Stimulated activated CD4-positive, alpha-beta T cell treated with anti-CD3 and anti-CD28 coated beads, Interleukin-1b, Interleukin-23, amount 100 ng/mL, for 48 hours (primary cell): ENCODE measurements at regions not wholly inside any gene's neighbourhood (a gene's known extent, or its start where the extent isn't known, plus 50 kb on each side); places are given as distances from the start of the nearest gene placed in this dataset.
"Not testable (repeated sequence)": the region's sequence is repeated elsewhere in the genome, so short reads cannot be mapped to it uniquely, and the experiment has no call there.

ENCODE experiments used
- DNase-seq: peaks from one replicate; pipeline ENCODE4 v3.0.0-alpha.2; 2020

DNA sequence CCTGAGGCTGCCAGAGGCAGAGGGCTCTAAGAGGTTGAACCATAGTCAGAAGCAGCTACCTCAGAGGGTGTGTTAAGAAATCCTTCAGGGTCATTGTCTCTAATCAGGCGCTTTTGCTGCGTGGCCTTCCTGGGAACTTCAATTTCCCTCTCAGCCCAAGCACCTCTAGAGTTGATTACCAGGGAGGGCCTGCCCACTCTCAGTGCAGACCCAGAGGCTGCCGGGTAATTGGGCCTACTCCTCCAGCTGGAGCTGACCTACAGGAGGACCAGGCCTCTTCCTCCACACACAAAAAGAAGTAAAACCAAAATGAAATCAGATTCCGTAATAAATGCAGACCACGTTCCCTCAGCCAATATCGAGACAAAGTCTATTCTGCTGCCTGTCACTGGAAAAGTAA is 305.0 kb upstream of the CCL2 start:
- DNase-seq: no peak

DNA sequence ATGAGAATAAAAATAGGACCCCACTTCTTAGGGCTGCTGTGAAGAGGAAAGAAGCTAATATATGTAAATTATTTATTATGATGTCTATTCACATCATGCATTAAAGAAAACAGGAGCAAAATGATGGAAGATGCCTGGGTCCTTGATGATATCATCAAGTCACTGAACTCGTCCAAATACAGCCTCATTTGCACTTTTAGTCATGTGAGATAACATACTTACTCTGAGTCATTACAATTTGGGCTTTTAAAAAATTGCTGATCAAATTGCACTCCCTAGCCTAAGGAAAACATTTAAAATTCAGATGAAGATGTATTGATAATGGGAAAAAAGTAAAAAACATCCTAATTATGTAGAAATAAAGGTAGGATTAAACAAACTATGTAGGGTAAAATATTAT is 302.7 kb upstream of the CCL2 start:
- DNase-seq: no peak

DNA sequence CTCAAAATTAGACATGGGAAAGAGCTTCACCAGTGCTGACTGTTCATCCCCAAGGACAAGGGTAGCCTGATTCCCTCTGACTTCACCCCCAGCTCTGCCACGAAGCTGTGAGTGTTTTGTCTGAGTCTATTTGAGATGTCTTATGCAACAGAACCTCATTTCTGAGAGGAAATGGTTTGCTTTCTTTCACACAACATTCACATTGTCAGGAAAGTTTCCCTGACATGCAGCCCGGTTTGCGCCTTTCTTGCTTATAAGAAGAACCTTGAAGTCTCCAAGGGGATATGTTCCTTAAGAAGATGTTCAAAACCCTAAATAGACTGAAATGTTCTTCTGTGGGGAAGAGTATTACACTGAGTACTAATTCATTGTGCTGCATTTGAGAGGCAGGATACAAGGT is 300.5 kb upstream of the CCL2 start:
- no peak for DNase-seq

DNA sequence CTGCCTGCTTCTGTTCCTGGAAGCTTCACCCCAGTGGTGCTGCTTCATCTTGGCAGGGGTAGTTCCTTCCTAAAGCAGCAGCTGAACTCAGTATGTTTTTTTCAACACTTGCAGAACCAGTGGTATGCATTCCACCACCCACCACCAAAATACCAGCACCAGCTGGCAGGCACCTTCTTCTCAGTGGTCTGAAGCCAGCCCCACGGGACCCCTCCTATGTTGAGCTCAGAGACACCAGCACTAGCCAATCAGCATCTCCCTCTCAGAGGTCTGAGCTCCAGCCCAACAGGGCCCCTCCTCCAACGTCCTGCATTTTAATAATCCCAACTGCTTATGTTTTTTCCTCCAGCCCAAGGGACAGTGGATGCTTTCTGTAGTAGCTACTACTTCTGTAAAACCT is 299.6 kb upstream of the CCL2 start:
- no peak for DNase-seq

DNA sequence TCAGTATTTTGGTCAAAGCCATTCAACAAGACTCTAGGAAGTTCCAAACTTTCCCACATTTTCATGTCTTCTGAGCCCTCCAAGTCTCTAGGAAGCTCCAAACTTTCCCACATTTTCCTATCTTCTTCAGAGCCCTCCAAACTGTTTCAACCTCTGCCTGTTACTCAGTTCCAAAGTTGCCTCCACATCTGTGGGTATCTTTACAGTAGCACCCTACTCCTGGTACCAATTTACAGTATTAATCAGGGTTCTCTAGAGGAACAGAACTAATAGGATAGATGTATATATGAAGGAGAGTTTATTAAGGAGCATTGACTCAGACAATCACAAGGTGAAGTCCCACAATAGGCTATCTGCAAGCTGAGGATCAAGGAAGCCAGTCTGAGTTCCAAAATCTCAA is 296.0 kb upstream of the CCL2 start:
- not testable (repeated sequence) for DNase-seq

DNA sequence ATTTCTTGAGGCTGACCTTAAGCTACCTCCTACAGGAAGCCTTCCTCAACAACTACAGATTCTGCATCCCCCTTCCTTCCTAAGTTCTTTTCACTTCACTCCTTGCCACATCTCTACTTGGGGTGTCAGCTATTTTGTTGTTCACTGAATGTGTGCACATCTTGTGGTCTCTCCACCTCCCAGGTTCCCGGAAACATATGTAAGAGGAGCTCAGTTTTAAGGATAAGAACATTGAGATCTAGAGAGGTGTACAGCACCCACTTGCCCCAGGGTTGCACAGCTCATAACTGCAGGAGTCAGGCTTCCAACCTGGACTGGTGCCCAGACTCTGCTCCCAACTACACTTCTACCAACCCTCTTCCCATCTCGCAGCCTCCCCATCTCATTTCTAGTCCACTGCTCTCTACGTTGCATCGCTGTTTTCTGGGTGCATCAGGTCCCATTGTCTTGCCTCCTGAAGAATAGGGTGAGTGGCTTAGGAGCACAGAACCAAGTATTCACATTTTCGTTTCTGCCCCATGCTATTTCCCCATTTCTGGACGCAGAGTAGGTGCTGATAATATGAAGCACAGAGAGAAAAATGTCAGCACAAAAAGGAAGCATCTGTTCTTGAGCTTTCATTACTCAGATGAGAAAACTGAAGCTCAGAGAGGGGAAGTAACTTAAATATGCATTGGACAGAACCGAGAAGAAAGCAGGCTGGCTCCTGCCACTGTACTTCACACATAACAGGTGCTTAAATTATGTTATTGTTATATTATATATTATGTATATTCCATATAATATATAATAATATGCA is 292.0 kb upstream of the CCL2 start:
- DNase-seq: no peak

DNA sequence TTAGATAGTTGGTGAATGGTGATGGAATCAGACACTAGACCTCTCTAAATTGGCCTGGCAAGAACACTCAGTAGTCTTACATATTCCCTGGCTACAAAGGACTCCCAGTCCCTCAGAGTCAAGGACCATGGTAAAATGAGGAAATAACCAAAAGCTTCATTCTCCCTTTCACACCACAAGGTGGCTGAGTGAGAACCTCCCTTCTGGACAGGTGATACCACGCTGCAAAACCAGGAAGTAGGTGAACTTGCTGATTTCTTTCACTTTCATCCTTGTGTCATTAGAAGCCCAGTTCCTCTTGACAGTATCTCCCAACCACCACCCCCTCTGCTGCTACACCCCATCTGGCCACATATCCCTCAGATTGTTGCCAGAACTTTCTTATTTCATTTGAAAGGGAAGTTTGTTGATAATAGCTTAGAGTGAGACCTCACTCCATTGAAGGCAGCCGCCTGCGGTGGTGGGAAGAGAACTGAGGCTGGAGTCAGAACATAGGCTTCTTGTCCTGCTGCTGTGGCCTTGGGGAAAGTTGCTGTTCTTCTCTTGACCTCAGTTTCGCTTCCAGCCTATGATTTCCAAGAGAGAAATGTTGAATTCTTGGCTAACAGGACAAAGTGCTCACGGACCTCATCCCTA is 290.6 kb upstream of the CCL2 start:
- peak; percentile 4 for DNase-seq

DNA sequence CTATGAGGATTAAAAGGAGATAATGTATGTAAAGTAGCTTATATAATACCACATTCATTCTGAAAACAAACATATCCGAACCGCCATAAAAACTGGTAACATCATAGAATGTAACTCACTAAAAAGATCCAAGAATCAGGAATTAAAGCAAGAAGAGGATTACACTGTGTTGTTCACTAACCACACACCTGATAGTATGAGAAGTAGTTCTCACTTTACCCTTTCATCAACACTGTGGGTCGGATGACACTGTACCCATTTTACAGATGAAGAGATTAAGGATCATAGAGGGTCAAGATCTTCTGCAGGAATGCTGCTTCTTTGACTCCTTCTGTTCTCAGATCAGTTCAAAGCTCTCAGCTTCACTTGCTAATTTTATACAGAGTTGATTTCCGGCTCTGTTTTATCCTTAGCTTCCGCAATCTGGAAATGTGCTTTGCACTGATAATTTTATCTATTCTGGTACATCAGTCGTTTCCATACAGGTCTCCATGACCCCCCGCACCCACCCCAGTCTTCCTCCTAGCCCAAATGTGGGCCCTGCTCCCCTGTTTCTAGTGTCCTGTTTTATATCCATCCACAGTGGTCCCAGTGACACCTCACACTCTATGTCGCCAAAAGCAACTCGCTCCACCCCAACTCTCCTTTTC is 288.6 kb upstream of the CCL2 start:
- DNase-seq: no peak

DNA sequence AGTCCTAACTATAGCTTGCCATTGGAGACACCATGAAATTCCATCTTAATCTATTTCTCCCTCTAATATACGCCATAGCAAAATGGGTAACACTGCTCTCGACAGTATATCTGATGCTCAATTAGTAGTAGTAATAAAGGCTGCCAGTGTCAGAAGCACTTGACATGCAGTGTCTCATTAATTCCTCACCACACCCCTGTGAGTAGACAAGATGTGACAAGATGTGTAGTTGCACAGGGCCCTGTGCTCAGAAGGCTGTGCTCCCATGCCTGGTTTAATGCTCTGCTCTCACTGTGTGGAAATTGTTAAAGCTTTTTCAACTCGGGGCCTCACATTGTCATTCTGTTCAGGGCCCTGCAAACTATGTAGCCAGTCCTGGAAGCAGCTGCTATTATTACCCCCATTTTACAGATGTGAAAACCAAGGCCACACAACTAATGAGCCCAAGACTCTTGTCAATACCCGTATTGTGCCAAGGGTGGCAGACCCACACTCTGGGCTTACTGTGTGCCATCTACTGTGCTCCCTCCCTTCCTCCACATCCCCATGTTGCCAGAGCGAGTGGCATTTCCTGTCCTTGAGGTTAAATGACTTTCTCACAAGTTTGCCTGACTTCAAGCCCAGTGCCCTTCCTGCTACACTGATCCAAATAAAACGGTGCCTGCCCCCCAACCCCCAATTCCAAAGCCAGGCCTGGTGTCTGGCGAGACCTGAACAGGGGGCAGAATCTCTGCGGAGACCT is 287.3 kb upstream of the CCL2 start:
- no peak for DNase-seq

DNA sequence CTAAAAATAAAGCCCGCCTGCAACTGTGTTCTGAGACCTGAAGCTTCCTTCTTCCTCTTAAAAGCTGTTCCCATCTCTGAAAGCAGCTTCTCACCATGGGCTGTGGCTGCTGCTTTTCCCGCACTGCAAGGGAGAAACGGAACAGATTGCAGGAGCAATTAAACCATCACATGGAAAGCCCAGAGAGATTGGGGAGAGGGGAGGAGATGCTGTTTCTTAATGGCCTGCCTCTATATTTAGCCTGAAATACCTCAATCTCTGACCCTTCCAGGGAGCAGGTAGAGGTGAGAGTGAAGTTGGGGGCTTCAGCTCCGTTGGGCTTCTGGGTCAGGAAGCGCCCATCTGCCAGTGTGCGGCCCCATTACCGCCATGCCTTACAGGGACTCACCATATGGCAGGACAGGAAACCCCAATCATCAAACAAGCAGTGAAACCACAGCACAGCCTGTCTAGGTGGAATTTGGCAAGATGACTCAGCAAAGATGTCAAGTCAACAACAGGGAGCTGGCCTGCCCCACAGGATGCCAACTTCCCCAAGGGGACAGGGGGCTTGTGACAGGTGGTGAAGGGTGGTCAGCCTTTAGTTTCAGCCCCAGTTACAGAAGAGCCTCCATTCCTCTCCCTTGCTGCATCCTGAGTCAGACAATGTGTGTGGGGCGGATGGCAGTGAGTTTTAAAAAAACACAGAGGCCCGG is 286.6 kb upstream of the CCL2 start:
- DNase-seq: peak; percentile 8

DNA sequence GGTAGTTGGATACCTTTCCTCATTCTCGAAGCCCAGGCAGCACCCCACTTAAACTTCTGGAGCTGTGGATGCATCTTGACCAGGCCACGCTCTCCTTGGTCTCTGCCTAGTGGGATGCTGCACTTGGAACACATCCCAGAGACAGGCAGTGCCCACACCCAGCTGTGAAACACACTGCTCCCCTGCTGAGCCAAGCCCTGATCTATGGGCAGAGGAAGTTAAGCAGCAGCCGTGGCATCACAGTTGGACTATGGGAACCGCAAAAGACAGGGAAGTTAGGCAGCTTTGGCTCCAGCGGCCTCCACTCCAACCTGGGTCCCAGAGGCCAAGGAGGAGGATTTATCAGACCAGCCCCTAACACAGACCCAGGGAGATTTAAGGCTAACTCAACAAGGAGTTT is 284.8 kb upstream of the CCL2 start:
- DNase-seq: no peak

DNA sequence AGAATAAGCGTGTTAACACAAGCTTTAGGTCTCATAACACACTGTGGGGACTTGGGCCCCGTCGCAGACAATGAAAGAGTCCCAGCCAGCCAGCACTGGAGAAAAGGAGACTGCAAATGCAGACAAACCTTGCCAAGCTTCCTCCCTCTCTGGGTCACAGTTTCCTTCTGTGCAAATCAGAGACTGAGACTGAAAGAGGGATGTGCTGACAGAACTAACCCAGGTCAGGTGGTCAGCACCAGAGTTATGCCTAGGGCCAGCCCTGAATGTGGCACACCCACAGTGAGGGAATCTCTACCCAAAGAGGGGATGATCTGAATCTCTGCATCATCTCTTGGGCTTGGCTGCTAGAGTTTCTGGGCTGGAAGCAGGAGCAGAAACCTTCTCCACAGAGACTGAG is 282.3 kb upstream of the CCL2 start:
- DNase-seq: no peak

DNA sequence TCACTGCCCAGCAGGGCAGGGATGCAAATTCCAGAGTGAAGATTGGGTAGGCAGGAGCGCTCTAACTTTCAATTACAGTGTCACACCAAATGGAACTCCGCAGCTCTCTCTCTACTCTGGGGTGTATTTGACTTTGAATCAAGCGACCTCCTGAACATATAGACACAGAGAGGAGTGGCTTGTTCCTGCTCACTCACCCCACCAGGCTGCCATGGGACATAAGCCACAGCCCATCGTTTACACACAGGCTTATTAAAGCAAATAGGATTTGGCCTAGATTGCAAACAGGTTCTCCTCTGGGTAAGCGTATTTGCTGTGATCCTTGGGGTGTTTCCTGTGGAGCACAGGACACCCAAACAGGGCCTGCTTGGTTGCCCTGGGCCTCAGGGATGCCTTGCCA is 281.6 kb upstream of the CCL2 start:
- no peak for DNase-seq

DNA sequence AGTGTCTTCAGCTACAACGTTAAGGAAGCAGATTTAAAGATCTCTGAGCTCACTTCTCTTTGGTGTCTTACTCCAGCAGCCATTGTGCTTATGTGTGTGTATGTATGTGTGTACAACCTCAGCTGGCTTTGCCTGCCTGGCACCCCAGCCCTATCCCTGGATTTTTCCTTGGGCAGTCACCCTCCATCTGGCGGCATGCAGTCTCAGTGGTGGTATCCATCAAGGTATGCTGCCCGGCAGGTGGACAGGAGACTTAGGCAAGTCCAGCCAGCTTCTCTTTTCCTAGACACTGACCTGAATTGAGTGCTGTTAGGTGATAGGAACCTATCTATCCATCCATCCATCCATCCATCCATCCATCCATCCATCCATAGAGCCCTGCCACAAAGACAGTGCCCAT is 280.8 kb upstream of the CCL2 start:
- DNase-seq: no peak

DNA sequence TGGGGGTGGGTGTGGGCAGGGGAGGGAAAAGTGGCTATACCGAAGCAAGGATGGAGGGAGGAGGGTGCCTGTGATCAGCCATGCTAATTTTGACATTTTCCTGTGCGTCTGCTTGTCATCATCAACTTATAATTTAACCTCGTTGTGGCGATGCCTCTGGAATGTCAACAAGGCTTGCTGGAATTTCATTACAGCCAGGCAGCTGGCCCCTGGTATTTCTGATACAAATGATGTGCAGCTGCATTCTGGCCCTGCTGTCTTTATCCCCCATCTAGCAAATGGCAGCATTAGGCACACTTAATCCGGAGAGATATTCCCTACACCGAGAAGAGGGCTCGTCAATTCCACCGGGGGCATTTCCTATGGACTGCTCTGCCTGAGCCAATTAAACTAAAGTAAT is 278.3 kb upstream of the CCL2 start:
- DNase-seq: no peak

DNA sequence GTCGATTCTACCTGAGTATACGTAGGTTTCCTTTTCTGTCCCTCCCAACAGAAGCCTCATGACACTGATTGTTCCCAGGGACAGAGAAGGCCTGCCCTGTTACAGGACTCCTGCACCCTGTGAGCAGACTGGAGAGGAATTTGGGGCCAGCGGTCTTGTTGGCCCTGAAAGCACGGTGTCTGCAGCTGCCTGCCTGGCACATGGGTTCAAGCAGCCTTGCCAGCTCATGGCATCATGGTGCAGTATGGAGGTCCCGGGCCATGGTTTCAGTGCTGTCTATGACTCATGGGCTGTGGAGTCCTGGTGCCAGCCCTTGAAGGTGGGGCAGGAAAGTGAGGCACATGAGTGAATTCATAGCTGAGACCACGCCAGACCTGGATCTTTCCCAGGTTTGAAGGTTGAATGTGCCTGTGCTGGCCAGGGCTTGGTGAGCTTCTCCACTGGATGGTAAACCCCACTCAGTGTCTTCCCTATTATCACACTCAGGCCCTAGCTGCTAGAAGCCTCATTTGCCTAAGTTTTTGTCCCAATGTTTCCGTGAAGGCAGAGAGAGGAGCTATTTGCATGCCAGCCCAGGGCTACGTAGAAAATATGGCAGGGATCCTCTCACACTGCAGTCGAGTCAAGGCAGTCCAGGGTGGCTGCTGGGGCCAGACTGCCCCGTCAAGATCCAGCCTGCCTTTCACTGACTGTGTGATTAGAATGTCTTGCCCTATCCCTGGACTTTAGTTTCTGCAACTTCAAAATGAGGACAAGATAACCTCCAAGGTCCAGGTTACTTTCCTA is 277.2 kb upstream of the CCL2 start:
- no peak for DNase-seq

DNA sequence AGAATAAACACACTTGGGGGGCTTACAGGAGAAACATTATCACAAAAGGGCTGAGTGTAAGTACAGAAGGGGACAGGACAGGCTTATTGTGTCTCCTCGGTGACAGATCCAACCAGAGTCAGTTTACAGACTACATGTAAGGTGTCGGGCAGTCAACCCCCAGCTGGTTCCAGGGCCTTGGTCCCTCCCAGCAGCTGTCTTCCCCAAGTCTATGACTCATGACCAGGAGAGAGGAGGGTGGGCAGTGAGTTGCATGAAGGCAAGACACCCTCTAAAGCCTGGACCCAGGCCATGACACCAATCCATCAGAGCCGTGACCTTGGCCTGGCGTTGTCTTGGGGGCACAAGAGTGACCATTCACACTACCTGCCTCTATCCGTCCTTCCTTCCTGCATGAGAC is 276.2 kb upstream of the CCL2 start:
- DNase-seq: no peak

DNA sequence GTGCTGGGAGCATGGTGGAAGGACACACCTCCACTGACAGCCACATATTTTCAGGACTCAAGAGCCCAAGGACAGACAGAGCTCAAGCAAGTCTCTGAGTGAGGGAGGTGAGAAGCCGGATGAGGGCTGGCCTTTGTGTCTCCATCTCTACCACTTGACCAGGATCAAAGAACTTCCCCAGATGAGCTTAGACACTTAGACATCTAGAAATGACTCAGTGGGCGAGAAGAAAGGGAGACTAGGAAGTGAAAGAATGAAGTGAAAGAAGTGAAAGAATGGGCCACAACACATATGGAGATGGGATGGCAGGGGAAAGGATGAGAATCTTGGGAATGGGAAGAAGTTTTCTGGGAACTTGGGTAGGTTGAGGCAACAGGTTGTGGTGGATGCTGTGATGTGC is 274.9 kb upstream of the CCL2 start:
- DNase-seq: no peak

DNA sequence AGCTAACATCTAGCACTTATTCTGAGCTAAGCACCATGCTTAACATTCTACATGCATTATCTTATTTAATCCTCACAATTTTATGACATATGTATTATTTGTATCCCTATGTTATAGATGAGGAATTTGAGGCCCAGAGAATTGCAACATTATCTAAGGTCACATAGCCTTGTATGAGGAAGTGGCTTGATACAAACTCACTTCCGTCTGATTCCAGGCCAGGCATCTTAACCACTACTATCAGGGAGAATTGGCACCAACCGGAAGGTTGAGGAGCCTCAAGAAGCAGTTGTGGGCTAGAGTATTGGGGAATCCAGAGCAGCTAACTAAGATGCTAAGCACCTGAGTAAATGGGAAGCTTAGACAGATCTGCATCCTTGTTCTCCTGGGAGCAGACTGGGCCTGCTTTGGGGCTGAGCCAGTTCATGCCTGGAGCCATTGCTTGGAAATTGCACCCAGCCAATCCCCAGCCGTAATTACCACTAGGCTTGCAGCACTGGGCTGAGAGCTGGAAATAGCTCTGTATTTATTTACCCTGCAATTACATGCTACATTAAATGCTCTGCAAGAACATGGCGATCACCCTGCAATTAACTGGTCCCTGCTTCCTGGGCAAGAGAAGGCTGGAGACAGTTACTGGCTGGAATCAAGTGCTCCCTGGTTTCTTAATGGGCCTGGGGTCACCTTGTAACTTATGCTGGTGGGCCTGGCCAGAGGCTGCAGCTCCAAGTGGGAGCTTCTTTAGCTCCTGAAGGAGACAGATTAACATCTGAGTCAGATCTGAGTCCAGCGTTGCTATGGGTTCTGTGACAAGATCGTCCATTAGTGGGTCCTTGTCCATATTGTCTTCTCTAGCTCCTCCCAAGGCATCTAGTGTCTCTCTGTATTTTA is 273.1 kb upstream of the CCL2 start:
- DNase-seq: no peak

DNA sequence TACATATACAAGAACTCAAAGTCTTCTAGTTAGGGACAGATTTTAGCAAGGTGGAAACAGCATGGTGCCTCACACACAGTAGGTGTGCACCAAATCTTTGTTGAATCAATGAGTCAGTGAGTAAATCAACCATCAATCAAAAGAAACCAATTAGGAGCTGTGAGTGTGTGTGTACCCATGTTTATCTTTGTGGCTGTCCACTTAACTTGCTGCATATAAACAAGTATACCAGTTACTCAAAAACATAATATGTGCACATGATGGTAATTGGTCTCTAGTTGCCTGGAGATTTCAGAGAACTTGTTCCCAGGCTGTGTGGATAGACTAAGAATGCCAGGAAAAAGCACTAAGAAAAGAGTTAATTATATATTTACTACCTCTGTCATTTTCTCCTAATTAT is 272.2 kb upstream of the CCL2 start:
- no peak for DNase-seq
